NCI-H1930 (cell line): ENCODE measurements at regions not wholly inside any gene's neighbourhood (a gene's known extent, or its start where the extent isn't known, plus 50 kb on each side); places are given as distances from the start of the nearest gene placed in this dataset.
A peak's percentile ranks its signal among the peaks of the same experiment; 100 is the strongest.
"Not testable (repeated sequence)": the region's sequence is repeated elsewhere in the genome, so short reads cannot be mapped to it uniquely, and the experiment has no call there.

Source experiments
- DNase-seq, 2 experiments: peaks; one replicate each; lab custom pipeline; 2025; lab: John Stamatoyannopoulos, UW

DNA sequence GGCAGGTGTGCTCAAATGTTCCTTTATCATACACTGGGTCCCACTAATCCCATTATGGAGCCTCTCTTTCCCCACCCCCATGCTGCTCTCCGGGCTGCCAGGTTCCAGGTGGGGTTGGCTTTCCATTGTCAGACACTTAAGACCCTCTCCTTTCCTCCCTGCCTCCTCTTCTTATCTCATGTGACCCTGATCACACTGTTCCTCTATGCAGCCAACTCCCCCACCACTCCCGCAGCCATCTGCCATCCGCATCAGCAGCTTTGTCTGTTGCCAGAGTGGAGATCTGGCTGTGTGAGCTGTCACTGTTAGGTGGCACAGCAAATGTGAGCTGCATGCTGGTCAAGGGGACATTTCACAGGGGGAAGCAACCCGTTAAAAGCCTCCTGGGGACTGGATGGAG lies 391.4 kb downstream of the TNS3 start:
- DNase-seq = no peak

DNA sequence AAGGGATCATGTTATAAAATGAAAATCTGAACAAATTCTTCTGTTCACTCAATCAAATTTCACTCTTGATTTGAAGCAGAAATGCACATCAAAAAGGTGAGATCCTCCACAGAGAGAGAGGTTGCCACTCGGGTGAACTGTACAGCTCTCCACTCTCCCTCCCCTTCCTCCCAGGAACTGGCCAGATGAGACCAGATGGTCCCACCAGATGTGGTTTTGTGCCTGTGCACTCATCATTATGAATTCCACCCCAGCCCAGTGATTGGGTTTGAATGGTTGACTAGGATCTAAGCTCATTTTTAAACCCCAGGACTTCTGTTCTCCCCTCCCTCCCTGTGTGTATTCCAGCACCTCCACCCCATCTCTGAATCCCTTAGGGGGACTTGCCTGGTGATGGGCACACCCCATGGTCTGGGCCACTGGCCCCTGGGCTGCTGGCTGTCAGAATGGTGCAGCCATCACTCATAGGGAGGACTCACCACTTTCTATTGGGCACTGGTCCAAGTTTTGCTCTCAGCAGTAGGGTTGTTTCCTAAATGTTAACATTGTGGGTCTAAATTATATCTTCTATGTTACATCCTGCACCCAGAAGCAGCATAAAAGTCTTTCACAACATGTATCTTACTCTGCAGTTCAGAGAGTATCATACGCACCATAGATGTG lies 393.1 kb downstream of the TNS3 start:
- no peak for DNase-seq

DNA sequence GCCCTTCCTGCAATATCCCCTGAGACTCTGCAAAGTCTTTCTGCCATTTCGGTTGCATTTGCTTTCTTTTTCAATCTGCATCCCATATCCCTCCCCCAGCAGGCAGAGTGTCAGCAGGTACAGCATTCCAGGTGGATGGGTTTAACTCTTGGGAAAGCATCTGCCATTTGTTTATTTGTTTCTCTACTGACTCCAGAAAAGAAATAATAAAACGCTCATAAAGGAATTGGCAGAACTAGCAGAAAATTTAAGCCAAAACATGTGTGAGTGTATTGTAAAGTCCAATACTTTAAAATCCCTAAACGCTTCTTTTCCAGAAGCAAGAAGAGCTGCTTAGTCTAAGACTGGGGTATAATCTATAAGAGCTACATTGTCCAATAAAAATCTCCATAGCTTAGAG lies 393.8 kb downstream of the TNS3 start:
- DNase-seq = no peak

DNA sequence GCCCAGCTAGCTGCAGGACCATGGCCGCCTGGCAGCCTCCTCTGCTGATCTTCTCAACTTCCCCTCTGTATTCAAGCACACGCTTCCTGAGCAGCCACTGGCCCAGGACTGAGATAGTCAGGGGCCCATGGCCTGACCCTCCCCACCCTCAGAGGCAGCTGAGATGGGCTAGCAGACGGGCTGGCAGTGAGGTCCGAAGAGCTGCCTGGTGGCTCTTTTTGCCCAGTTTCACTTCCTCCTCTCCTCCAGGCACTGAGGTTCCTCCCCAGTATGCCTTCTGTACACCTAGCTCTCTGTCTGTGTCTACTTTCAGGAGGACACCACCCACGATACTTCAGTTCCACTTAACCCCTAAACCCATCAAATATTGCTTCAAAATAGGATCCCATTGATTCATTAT lies 395.6 kb downstream of the TNS3 start:
- no peak for DNase-seq

DNA sequence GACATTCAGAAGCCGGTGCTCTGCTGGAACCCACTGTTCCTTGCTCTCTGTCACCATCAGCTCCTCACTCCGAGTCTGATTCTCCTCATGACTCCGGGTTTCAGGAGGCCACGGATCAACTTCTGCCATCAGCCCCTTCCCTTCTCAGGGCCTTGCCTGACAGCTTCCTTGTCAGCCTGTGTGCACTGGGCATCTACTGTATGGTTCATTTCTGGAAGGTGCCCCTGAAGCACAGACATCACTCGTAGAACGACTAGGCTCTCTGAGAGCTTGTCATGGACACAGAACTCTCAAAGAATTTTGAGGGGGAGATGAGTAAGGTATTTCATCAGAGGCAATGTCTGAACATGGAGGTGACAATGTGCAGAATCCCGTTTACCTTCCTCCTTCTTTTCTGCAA lies 396.1 kb downstream of the TNS3 start:
- DNase-seq = no peak

DNA sequence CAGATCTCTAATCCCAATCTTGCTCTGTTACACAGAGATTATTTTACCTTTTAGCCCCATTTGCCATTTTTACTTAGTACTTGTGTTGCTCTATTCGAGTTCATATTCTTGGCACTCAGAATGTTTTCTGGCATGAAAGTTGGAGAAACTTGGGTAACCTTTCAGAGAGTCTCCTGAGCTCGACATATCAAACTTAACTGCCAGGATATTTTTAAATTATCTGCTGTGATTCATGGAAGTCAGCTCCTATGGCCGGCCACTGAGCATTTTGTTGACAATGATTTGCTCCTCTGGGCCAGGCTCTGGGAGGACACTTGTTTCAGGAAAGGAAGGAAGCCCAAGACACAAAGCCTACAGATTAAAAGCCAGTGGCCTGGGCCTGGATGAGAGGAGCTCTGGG lies 396.7 kb downstream of the TNS3 start:
- no peak for DNase-seq

DNA sequence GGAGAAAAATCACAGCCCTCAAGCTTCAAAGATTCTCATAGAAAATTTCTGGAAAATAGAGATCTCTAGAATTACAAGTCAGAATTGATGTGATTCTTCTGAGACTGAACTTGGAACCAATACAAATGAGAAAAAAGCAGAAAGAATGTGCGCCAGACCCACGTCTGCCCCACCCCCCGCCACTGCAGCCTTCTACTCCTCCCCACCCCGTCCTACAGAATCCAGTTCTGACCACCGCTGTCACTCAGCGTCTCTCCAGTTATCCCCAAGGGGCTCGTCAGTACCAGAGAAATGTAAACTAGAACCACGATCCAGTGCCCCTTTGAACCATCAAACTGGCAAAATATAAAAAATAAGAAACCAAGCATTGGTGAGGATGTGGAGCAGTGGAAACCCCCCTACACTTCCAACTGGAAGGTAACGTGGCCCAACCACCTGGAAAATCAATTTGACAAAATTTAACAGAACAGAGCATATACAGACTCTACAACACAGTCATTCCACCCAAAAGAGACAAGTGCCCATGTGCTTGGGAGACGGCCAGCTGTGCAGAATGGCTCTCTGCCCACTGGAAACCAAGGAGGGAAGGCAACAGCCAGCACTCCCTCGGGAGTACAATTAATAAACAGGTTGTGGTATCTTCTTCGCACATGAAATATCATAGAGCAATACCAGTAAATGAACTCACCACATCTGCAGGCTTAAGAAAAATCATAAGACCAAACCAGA lies 397.9 kb downstream of the TNS3 start:
- DNase-seq = no peak

DNA sequence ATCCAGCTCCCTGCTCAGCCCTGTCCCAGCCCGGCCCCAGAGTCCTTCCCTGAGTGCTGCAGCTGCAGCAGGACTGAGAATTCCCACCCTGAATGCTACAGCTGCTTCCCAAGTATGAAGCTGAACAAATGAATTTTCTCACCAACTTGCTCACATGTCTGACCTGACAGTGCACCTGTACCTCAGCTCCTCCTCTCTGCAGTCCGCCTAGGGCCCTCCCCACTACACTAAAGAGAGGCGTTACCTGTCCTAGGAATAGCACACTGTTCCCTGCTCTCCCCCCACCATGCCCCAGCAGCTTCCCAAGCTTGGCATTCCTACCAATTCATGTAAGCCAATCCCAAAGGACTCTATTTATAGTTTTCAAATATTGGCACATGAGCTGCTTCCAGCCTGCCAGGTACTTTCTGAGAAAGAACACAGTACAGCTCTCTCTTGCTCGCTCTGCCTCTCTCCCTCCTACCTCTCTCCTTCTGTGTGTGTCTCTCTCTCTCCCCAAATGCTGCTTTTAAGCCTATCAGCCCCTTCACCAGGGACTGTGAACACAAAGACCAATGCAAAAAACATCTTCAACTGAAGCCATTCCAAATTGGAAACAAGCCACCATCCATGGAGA lies 400.1 kb downstream of the TNS3 start:
- DNase-seq = no peak

DNA sequence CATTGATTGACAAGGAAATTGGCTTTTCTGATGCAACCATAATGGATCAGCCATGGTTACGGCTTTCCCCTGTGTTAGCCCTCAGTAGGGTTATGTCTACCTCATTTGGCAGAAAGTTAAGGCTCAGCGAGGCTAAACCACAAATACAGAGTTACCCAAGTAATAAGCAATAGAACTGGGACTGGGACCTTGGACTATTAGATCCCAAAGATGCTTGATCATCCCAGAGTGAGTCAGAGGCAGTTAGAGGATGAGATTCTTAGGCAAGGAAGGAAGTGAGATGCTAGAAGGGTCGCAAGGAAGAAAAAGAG lies 401.4 kb downstream of the TNS3 start:
- no peak for DNase-seq

DNA sequence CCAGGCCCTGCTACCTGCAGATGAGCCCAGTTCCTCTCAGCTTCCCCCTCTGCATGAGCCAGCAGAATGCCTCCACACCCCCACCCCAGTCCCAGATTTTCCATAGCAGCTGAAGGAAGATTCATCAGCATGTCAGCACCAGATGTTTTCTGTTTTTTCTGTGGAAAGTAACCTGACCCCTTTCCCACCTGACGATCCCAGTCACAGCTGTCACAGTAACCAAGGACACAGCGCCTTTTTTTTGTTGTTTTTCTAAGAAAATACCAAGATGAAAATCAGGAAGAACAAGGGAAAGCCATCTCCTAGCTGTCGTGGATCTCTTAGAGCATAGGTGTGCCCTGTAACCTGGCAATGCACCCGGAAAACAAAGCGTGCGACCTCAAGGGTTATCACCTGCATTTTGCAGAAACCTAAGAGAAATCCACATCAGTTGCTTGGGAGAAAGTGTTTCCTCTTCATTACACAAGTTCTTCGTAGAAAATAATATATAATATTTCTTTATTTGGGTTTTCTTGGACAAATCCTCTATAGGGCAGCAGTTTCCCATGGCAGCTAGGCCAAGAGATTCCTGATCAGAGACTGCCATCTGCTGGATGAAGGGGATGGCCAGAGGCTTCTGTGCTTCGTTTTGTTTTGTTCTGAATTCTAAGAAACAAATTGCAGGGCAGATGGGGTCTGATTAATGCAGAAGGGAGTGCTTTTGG lies 401.9 kb downstream of the TNS3 start:
- DNase-seq = peak; percentile 24 to 39

DNA sequence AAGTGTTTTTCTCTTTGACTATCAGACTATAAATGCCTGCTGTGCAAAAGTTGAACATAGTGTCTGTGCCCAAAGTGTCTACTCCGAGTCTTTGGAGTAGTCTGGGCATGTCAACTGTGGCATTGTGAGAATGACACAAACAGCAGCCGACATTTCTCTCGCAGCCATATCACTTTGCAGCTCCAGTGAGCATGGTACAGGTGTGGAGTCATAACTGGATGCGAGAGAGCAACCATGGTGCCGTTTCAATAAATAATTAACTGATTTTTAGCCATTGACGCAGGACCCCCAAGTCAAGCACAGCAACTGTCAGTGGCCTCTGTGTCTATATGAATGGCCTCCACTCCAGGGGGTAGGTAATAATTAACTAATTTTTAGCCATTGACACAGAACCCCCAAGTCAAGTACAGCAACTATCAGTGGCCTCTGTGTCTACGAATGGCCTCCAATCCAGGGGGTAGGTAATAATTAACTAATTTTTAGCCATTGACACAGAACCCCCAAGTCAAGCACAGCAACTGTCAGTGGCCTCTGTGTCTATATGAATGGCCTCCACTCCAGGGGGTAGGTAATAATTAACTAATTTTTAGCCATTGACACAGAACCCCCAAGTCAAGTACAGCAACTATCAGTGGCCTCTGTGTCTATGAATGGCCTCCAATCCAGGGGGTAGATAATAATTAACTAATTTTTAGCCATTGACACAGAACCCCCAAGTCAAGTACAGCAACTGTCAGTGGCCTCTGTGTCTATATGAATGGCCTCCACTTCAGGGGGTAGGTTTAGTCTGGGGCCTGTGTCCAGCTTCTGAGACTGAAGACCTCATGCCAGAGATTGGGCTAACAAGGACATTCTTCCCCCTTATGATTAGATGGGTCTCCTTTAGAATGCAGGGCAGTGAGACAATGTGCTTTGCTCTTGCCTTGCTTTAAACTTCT lies 409.0 kb downstream of the TNS3 start:
- DNase-seq = not testable (repeated sequence)

DNA sequence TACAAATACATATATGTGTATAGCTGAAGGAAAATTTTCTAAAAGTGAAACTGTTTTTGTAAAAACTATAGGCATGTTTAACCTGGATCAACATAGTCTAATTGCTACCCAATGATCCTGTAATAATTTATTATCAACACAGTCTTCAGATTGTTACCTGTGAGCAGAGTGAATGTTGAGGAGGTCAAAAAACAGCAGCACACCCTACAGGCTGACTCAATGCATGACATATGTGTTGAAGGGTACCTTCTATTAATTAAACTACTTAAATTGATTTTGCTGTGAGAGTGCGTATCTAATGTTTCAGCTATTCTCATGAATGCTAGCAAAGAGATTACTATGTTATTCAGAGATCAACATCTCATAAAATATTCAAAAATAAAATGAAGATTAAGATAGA lies 411.4 kb downstream of the TNS3 start:
- no peak for DNase-seq

DNA sequence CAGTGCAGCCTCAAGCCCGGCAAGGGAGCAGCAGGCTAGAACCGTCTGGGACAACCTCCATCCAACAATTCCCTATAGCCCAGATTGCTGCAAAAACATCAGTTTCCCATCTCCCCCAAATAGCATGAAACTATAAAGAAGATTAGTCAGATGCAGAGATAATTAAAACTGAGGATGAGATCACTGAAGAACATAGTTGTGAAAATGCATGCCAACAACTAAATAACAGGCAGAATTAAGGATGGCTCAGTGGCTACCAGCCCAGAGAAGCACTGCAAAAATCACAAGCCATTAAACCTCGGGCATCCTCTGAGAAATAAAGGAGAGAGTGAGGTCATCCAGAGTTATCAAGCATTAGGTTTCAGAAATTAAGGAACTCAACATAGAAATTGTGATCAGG lies 427.1 kb downstream of the TNS3 start:
- DNase-seq = no peak

DNA sequence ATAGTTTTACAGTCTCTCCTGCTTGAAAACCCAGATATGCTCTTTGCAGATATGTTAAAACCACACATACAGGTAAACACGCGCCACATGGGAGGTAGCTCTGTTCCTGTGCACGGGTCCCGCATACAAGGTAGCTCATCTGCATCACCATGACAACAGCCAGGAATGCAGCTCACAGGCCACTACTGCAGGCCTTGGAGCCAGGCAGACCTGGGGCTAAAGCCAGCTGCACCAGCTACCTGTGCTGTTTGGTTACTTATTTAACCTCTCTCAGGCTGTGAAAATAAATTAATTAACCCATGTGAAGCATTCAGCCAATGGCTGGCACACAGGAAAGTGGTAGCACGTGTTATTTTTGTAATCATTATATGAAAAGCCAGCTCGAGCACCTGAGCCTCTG lies 428.3 kb downstream of the TNS3 start:
- peak in 1 of 2 experiments; percentile 15 for DNase-seq

DNA sequence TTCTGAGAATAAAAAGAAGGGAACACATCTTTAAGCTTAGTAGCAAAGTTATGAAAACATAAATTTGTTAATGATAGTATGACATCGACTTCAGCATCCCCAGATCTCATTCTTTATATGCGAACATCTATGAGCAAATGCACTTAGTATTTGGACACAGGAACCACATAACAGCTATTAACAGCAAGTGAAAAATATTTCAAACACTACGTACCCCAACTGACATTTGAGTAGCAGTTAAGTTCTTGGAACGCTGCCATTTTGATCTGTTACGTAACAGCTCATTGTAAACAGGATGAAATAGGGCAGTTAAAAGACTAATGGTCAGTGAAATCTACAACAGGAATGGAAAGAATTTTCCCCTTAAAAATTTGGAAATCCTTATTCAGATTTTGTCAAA lies 428.9 kb downstream of the TNS3 start:
- peak in 1 of 2 experiments; percentile 51 for DNase-seq

DNA sequence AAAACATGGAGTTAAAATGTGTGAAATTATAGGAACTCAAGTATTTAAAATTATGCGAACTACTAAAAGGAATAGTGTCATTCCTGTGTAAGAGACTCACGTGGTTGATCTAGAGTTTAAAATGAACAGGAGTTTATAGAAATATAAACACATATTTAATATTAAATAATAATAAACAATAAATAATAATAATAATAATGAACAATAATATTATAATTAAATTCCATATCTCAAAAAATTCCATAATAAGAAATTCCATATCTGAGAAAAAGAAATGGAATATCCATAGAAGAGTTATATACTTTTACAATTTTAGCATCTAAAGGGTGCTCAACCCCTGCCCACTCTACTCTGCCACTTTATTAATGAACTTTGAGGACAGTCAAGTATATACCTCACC lies 429.6 kb downstream of the TNS3 start:
- no peak for DNase-seq

DNA sequence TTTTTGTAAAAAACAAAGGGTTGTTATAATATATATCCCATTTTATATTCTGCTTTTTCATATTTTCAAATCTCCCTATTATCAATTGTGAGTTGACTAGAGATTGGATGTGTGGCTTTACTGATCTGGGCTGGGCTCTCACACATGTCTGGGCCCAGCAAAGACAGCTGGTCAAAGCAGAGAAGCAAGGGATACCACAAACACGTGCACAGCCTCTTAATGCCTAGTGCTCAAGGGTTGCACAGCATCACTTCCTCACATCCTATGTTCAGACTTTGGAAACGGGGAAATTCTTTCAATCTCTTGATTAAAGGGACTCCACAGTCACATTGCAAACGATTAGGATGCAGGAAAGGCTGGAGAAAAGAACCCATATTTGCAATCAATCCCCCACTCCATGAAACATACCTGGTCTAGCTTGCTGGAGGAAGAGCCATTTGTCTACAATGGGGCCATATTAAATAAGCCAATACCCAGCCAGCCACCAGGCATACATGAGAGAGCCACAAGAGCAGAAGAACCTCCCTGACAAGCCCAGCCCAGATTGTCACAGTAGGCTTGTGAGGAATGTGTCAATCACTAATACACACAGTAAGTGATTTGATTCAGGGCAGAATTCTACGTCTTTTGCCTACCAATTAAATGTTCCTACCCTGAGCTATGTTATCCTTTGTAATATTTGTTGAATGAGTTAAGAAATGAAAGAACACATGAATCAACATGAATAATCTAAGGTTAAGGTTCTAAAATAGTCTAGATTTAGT lies 431.2 kb downstream of the TNS3 start:
- DNase-seq = no peak

DNA sequence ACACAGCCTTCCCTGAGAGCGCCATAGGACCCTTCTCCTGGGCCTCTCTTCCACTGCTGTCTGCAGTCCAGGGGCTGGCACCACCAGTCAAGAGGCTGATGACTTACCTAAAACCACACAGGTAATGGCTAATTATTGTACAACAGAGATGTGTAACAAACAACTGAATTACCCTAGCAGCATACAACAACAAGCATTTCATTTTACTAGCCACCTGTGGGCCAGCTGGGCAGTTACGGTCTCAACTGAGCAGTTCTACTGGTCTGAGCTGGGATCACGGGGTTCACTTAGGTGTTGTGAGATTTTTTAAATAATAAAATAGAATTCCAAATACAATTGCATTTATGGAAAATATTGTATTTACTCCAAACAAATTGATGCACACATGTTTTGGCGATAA lies 431.9 kb downstream of the TNS3 start:
- no peak for DNase-seq

DNA sequence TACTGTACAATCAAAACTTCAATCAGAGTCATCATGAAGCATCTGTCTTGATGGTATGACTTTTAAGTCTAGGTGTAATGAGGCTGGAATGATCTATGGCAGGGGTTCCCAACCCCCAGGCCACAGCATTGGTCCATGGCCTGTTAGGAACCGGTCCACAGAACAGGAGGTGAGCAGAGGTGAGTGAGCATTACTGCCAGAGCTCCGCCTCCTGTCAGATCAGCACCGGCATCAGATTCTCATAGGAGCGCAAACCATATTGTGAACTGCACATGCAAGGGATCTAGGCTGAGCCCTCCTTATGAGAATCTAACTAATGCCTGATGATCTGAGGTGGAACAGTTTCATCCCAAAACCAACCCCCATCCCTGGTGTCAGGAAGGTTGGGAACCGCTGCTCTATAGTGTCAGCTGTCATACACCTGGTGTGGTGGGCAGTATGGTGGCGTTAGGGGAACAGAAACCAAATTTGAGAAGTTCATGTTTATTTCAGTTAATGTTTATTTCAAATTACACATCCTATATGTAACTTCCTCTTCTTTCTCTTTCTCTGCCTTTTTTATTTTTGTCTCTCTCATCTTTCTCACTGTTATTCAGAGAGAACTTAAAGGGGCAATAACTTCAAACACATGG lies 432.6 kb downstream of the TNS3 start:
- DNase-seq = no peak

DNA sequence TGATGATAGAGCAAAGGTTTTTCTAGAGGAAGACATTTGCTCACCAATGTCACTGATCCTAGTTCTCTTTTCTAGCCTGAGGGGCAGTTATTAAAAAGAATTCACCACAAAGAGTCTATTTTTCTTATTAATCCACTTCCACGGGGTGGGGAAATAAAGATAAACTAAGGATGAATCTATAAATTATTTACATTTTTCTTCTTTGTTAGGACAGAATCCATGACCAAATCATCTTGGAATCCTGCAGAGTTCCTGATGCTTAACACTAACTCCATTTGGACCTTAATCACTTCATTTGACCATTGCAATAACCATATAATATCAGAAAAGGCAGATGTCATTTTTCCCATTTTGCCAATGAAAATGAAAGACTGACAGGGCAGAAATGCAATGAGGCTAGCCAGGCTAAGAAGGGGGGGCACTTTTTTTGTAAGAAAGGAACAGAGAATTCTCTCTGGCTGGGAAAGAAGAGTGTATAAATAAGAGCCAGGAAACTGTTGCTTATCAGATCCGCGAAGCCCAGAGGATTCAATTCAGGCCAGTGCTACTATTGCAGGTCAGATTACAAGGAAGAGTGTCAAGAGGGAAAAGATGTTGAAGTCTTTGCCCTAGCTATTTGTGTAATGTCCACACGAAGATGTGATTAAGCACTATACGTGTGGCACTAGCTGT lies 433.2 kb downstream of the TNS3 start:
- no peak for DNase-seq
